ENCODE measurements at regions not wholly inside any gene's neighbourhood (a gene's known extent, or its start where the extent isn't known, plus 50 kb on each side); places are given as distances from the start of the nearest gene placed in this dataset.

- no peak for DNase-seq (ENCODE audit: low read depth in 3 of 3, low spot score in 2 of 3)
These were observed 455.9 kb upstream of the JARID2 start for GRCh38 chr6:14789996-14790395.

DNA sequence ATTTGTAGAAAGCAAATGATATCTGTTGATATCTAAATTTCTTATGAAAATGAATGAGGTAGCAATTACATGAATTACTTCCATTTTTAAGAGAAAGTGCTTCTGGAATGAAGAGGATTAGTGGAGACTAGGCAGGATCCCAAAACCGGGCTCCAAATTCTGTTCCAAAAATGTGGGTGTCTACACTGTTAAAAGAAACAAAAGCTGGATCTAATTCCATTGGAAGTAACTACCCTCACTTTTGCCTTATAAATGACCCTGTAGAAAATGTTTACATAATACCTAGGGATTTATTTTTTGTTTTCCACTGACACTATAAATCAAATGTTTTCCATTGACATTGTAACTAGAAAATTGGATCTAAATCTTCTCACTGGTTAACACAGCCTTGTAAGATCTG lies 454.9 kb upstream of the JARID2 start:
- DNase-seq (ENCODE audit: low read depth in 3 of 3, low spot score in 2 of 3): no peak

DNA sequence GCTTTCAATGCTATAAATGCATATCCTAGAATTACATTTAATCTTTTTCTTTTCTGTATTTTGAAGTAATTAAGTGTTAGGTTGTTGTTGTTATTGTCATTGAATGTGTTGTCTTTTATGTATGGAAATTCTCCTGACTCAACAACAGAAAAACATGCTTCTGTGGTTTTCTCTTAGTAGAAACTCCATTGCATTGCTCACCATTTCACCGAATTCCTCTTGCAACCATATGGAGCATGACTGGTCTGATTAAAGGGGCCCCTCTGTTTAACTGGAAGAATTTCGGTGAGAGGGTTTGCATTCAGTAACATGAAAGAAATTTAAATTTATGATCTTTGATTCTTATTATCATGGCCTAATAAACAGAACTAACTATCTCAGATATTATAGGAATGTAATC lies 454.3 kb upstream of the JARID2 start:
- no peak for DNase-seq (ENCODE audit: low read depth in 3 of 3, low spot score in 2 of 3)

GRCh38 chr6:14792118-14792955 lies 453.5 kb upstream of the JARID2 start:
- no peak for DNase-seq (ENCODE audit: low read depth in 3 of 3, low spot score in 2 of 3)

- DNase-seq (ENCODE audit: low read depth in 3 of 3, low spot score in 2 of 3): no peak
These were observed 450.4 kb upstream of the JARID2 start for GRCh38 chr6:14795451-14795850.

GRCh38 chr6:14796974-14797762 lies 448.7 kb upstream of the JARID2 start:
- no peak for DNase-seq (ENCODE audit: low read depth in 3 of 3, low spot score in 2 of 3)

DNA sequence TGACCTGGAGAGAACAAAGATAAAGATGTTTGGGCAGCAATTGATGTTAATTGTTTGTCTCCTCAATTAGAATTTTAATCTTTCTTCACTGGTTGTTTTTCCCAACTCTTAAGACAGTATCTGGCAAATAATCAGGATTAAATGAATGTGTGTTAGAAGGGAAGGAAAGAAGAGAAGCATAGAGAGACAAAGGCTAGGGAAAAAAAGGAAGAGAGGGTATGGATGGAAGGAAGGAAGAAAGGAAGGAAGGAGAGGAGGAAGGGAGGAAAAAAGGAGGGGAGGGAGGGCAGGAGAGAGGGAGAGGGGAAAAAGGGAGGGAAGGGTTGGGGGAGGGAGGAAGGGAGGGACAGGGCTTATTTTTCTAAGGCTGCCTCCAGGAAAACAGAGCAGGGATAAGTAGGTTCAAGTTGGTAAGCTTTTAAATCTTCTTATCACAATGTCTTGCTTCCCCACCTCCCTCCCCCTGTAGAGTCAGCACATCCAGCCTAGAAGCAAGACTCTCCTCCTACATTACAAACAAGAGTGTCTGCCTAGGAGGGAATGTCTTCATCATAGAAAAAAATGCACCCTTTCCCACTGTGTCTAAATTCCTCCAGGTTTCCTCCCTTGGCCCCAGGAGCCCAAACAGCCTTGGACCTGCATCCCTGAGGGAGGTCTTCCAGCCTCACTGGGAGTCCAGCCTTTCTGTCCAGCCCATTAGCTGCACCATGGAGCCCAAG lies 447.8 kb upstream of the JARID2 start:
- DNase-seq (ENCODE audit: low read depth in 3 of 3, low spot score in 2 of 3): no peak

- no peak for DNase-seq (ENCODE audit: low read depth in 3 of 3, low spot score in 2 of 3)
These were observed 447.3 kb upstream of the JARID2 start for GRCh38 chr6:14798594-14798982.

GRCh38 chr6:14798996-14799588 lies 446.8 kb upstream of the JARID2 start:
- DNase-seq (ENCODE audit: low read depth in 3 of 3, low spot score in 2 of 3): no peak

DNA sequence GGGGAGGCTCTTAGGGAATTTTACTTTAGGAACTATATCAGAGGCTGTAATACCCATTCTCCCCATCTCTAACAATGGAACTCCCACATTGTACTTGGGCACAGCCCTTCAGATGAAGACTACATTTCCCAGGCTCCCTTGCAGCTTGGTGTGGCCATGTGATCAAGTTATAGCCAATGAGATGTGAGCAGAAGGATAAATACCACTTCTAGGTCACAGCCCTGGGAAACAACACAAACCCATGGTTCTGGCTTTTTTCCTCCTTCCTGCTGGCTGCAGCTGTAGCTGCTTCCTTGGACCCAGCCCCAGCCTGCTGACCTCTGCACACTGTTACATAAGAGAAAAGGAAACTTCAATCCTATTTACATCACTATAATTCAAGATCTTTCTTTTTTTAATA lies 445.9 kb upstream of the JARID2 start:
- DNase-seq (ENCODE audit: low read depth in 3 of 3, low spot score in 2 of 3): no peak

DNA sequence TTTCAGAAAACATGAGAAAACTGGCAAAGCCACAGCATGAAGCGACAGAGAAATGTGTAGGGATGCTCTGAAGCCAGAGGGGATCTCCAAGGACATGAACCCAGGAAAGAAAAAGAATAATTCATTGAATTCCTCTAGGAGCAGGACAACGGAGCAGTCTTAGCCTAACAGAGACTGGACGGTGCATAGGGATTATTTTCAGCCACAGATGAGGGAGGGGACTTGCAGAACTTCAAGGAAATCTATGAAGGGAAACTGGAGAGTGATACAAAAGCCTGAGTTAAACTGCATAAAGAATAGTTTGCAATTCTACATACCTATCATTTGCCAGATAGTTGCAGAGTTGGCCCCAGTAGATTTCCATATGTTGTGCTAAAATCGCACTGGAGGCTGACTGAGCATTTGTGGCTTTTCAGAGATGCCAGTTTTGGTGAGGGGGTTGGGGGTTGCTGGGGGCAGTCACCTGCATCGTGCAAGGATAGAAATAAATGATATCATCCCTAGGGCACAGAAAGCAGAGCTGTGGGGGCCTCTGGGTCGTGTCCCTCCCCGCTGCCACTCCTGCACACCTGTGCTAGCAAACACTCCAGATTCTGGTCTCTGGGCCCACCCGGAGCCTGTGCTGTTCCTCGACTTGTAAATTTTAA lies 443.2 kb upstream of the JARID2 start:
- no peak for DNase-seq (ENCODE audit: low read depth in 3 of 3, low spot score in 2 of 3)

DNA sequence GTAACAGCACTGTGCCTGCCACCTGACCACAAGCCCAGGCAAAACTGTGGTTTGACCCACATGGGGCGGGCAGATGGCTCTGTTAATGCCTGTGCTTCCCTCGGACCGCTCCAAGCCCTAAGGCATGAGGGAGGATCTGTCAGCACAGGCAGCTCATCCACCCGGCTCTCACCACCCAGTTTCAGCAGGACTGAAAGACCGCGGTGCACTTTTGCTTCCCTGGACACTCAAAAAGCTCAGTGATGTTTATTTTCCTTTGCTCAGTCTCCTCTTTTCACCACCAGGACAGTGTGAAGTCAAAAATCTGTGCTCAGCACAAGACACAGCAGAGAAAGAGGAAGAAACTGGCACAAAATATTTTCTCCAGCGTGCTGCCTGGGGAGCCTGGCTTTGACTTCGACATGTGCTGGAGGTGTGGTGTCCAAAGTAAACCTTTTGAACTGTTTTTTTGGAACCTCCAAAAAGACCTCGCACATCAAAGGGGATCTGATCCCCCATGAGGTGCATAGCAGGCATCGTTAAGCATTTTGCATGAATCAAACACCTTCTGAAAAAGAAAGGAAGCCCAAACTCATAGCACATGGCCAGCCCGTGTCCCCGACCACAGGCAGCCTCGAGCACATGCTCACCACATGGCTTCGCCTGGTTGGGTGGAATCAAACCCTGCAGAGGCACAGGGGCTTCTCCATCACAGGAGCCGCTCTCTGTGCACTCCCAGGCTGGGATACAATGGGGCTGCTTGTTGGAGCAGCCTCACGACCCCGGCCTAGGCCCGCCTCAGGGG lies 441.7 kb upstream of the JARID2 start:
- DNase-seq (ENCODE audit: low read depth in 3 of 3, low spot score in 2 of 3): no peak

- DNase-seq (ENCODE audit: low read depth in 3 of 3, low spot score in 2 of 3): no peak
These were observed 441.1 kb upstream of the JARID2 start for GRCh38 chr6:14804785-14805210.

- DNase-seq (ENCODE audit: low read depth in 3 of 3, low spot score in 2 of 3): no peak
These were observed 439.8 kb upstream of the JARID2 start for GRCh38 chr6:14806101-14806500.

DNA sequence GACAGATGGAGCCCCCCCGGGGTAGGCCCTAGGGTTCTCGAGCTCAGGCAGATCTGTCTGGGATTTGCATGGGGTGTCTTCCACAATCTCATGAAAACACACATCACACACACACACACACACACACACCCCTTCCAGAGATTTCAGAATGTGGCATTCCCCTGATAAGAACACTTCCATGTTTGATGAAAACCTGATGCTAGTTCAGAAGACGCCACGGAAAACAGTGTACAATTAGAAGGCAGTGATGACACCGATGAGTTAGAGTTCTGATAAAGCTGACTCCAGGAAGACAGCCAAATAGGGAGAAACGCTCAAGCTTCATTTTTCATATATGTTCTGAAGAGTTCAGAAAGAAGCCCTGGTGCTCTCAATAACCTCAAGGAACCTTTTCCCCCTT lies 438.7 kb upstream of the JARID2 start:
- no peak for DNase-seq (ENCODE audit: low read depth in 3 of 3, low spot score in 2 of 3)

- no peak for DNase-seq (ENCODE audit: low read depth in 3 of 3, low spot score in 2 of 3)
These were observed 437.9 kb upstream of the JARID2 start for GRCh38 chr6:14807971-14808370.

DNA sequence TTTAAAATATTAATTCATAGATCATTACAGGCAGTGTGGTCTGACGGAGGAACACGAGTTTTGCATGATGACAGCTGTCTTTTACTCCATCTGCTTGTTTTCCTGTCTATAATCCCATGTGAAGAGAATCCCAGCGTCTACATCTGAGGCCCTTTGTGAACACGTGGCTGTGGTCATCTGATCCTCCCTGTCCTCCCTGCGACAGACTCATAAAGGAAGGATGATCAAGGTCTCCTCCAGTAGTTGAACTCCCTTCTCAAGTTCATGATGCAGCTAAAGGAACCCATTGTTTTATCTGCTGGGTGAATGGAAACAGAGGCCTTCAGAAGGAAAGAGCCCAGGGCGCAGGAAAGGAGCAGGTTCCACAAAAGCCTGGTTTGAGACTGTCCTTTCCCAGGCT lies 435.8 kb upstream of the JARID2 start:
- no peak for DNase-seq (ENCODE audit: low read depth in 3 of 3, low spot score in 2 of 3)

DNA sequence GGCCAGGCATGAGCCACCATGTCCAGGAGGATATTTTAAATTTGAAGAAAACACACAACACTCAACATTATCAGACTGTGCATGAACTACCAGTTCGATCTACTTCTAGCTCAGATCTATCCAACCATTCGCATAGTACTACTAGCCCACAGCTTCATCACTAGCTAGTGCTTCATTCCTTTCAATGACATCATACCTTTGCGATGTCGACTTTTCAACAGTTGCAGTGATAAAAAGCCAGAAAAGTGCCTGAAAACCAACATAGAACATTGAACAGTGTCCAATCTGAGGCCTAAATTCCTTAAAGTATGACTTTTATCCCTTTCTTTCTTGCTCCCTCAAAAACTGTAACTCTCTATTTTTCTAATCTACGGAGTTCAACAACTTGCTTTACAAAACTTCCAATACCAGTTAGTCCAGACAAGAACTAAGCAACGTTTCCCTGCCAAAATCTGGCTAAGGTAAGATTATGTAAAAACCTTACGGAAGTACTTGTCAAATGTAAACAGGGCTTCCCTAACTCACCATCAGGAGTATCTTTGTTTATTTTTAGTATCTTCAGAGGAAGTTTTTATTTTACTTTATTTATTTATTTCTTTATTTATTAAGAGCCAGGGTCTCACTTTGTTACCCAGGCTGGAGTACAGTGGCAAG lies 434.0 kb upstream of the JARID2 start:
- DNase-seq (ENCODE audit: low read depth in 3 of 3, low spot score in 2 of 3): no peak

DNA sequence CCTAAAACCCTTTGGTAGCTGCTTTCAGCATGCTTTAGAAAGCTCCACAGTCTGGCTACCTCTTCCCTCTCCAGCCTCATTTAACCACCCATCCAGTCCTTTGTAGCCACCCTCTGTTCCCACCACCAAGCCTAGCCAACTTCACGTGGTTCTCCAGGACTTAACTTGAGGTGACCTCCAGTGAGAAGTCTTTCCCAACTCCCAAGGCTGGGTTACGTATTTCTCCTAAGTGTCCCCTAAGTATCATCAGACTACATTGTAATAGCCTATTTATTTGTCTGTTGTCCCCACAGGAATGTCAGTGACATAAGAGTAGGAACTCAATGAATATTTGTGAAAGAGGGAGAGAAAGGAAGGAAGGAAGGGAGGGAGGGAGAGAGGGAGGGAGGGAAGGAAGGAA lies 431.9 kb upstream of the JARID2 start:
- no peak for DNase-seq (ENCODE audit: low read depth in 3 of 3, low spot score in 2 of 3)

All from right renal cortex interstitium (tissue), 3 donors.